A549 (cell line): ENCODE measurements at regions not wholly inside any gene's neighbourhood (a gene's known extent, or its start where the extent isn't known, plus 50 kb on each side); places are given as distances from the start of the nearest gene placed in this dataset.

ENCODE experiments used
- ATAC-seq, 2 experiments: fragments of 200-7000 bp in 1 of 2; fragments of >200 bp in 1 of 2; cut with Nextera tagmentation in 1 of 2; cut with Tn5 transposase in 1 of 2; 3 replicates each; pipeline versions ENCODE4 v1.8.0 to v1.9.1; 2018 to 2020; ENCODE audit warnings: mild to moderate bottlenecking in 1 of 2, moderate library complexity in 1 of 2
- CTCF ChIA-PET: fragments of 300-600 bp; sonication (Branson Sonifier 250); formaldehyde crosslinking; extraction: SDS; loops from one replicate; lab custom pipeline; 2021; ENCODE audit warnings: antibody characterized with exemption, inconsistent platforms; lab: Yijun Ruan, JAX
- POLR2A ChIA-PET: fragments of 350-600 bp; formaldehyde crosslinking; extraction: SDS; loops from one replicate; lab custom pipeline; 2021; ENCODE audit warnings: antibody characterized with exemption, inconsistent platforms; lab: Yijun Ruan, JAX
- DNase-seq, 2 experiments: peaks; one replicate each; pipeline versions ENCODE4 v3.0.0 to v3.0.0-alpha.2; 2011 to 2016; ENCODE audit warnings: low read depth in 1 of 2, low spot score in 1 of 2
- FAIRE-seq: peaks from 2 replicates; lab custom pipeline; 2011; peaks lifted over from hg19 to GRCh38; lab: Jason Lieb, UNC
- H3K27ac ChIP-seq, 2 experiments: fragments of >200 bp; sonication (Bioruptor Twin); formaldehyde crosslinking; 3 replicates each; pipeline ENCODE4 v1.5.1; 2016 to 2017
- H3K4me1 ChIP-seq: fragments of >200 bp; sonication (Bioruptor Twin); formaldehyde crosslinking; 3 replicates; pipeline ENCODE4 v1.6.1; 2016
- H3K4me2 ChIP-seq: fragments of >200 bp; sonication (Bioruptor Twin); formaldehyde crosslinking; 3 replicates; pipeline ENCODE4 v1.6.1; 2016
- H3K4me3 ChIP-seq: fragments of >200 bp; sonication (Bioruptor Twin); formaldehyde crosslinking; 3 replicates; pipeline ENCODE4 v1.5.1; 2016
- H3K9me3 ChIP-seq: fragments of >200 bp; sonication (Bioruptor Twin); formaldehyde crosslinking; 3 replicates; pipeline ENCODE4 v1.6.1; 2016
- CEBPB ChIP-seq, 2 experiments: fragments of >200 bp in 1 of 2; sonication (Bioruptor Twin) in 1 of 2; formaldehyde crosslinking in 1 of 2; IDR thresholded peaks; 2 replicates each; pipeline ENCODE4 v1.6.1; 2012 to 2016
- FOSB ChIP-seq: fragments of 250-450 bp; sonication (Bioruptor Pico); IDR thresholded peaks from 2 replicates; pipeline ENCODE4 v1.5.0; 2020; ENCODE audit warnings: mild to moderate bottlenecking, moderate library complexity
- FOSL2 ChIP-seq, 2 experiments: fragments of 450-650 bp in 1 of 2; fragments of >200 bp in 1 of 2; sonication (Bioruptor Twin) in 1 of 2; formaldehyde crosslinking; IDR thresholded peaks; 2 replicates each; pipeline versions ENCODE4 v1.5.0 to v1.6.1; 2016 to 2020; ENCODE audit warnings: mild to moderate bottlenecking in 1 of 2, moderate library complexity in 1 of 2
- GATA3 ChIP-seq: IDR thresholded peaks from 2 replicates; pipeline ENCODE4 v1.6.1; 2012; ENCODE audit warnings: borderline replicate concordance
- HOXA7 ChIP-seq: fragments of 250-450 bp; sonication (Bioruptor Pico); IDR thresholded peaks from 2 replicates; pipeline ENCODE4 v1.5.0; 2020; ENCODE audit warnings: mild to moderate bottlenecking, moderate library complexity
- JUN ChIP-seq, 2 experiments: fragments of >200 bp; sonication (Bioruptor Twin); formaldehyde crosslinking; IDR thresholded peaks; 2 replicates in 1 of 2; 3 replicates in 1 of 2; pipeline ENCODE4 v1.6.1; 2016 to 2017
- JUNB ChIP-seq: fragments of >200 bp; sonication (Bioruptor Twin); formaldehyde crosslinking; IDR thresholded peaks from 2 replicates; pipeline ENCODE4 v1.6.1; 2016
- KDM1A ChIP-seq: fragments of 200-600 bp; sonication (generic); IDR thresholded peaks from 2 replicates; pipeline ENCODE4 v1.6.1; 2016; ENCODE audit warnings: low read depth, mild to moderate bottlenecking
- MYC ChIP-seq: IDR thresholded peaks from 2 replicates; pipeline ENCODE4 v1.6.1; 2012; ENCODE audit warnings: mild to moderate bottlenecking, inconsistent platforms, low read length, improper control_type of control experiment, borderline replicate concordance
- NPAS2 ChIP-seq: fragments of 250-450 bp; sonication (Bioruptor Pico); IDR thresholded peaks from 2 replicates; pipeline ENCODE4 v1.8.0; 2022; ENCODE audit warnings: mild to moderate bottlenecking, moderate library complexity, borderline replicate concordance
- NR3C1 ChIP-seq: fragments of >200 bp; sonication (Bioruptor Twin); formaldehyde crosslinking; IDR thresholded peaks from 3 replicates; pipeline ENCODE4 v1.6.1; 2017
- POLR2A ChIP-seq: IDR thresholded peaks from 2 replicates; pipeline ENCODE4 v1.6.1; 2012; ENCODE audit warnings: mild to moderate bottlenecking, low read length
- RAD21 ChIP-seq, 2 experiments: fragments of >200 bp in 1 of 2; sonication (Bioruptor Twin) in 1 of 2; formaldehyde crosslinking in 1 of 2; IDR thresholded peaks in 1 of 2; conservative IDR thresholded peaks in 1 of 2; 2 replicates in 1 of 2; 3 replicates in 1 of 2; pipeline ENCODE4 v1.6.1; 2012 to 2018; ENCODE audit warnings: inconsistent platforms in 1 of 2
- TP53 ChIP-seq: fragments of 250-450 bp; sonication (Bioruptor Pico); IDR thresholded peaks from 2 replicates; pipeline ENCODE4 v1.5.0; 2021; ENCODE audit warnings: mild to moderate bottlenecking, moderate library complexity
- WGBS: methylation state at CpG from one replicate; pipeline ENCODE4 v1.1.6; 2017; ENCODE audit errors: missing lambda C conversion rate; 5-methylcytosine and 5-hydroxymethylcytosine counted together
- TF ChIP-seq, protein P1 (sequence below): fragments of 200-600 bp; sonication (generic); IDR thresholded peaks from 2 replicates; pipeline ENCODE4 v1.6.1; 2016; ENCODE audit warnings: antibody characterized with exemption, mild to moderate bottlenecking, moderate library complexity
- TF ChIP-seq, protein P2 (sequence below): IDR thresholded peaks from 2 replicates; pipeline ENCODE4 v1.6.1; 2012
- TF ChIP-seq, protein P3 (sequence below): fragments of 250-450 bp; sonication (Bioruptor Pico); IDR thresholded peaks from 2 replicates; pipeline ENCODE4 v1.5.0; 2021; ENCODE audit warnings: mild to moderate bottlenecking, moderate library complexity, borderline replicate concordance
- TF ChIP-seq, protein P4 (sequence below): IDR thresholded peaks from 2 replicates; pipeline ENCODE4 v1.6.1; 2012

DNA sequence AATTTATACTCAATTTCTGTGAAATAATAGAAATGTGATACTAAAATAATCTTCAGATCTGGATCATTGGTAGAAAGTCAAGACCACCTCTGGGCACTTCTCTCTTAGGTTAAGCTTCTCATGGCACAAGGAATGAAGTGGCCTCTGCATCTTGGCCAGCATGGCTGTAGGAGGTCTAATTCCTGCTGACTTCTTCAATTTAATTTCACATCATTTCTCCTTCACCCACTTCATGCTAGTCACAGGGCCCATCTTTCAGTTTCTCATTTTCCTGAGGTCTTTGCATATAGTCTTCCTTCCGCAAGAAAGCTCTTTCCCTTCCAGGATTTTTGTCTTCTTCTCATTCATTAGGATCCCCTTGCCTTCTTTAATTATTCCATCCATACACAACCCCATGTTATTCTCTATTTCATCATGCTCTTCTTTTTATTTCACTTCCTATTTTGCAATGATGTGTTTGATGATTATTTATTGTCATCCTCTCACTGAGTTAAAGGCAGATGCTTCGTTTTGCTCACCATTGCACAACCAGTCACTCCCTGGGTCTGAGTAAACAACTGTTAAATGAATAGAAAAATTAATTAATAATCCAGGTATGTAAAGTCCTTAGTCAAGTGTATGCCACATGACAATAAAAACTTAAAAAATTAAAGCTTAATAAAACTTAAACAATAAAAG is 397.4 kb downstream of the SPRY2 start:
- POLR2A ChIA-PET: no interaction called here

DNA sequence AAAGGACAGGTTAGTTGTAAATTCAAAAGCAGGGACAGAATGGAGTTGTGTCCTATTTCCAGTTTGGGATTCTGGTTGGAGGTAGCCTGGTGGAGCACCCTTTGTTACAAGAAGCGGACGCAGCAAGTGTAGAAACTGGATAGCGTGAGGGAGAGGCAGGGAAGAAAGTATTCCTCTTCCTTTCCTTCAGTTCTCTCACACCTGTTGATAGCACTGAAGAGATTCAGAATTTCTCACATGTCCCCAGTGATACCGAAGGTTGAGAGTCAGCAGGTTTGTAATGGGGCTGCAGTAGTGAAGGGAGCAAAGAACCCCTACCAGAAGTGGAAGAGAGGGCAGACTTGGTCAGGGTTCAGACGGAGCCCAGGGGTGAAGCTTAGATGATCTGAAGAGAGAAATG is 399.2 kb downstream of the SPRY2 start:
- ChIA-PET POLR2A (no interaction called here), CTCF (no interaction called here)
- WGBS: 87% methylated on average over 5 of the region's 5 CpGs
- H3K27ac ChIP-seq: 0 out of 6 replicates have a peak overlapping the region, but pooled peaks of 1 of the 2 experiments have one; percentile 2
- no peak overlapping the region for H3K4me3 ChIP-seq
- no peak for ATAC-seq
- H3K9me3 ChIP-seq: no peaks in the 10 kb centered on the region
- peaks cover 12% of the 10 kb centered on the region for H3K4me1 ChIP-seq
- TF ChIP-seq JUNB: no peak
- TF ChIP-seq HOXA7 (CRISPR knock-in tag): no peak
- TF ChIP-seq KDM1A: no peak
- no peak for TF ChIP-seq GATA3
- TF ChIP-seq RAD21 (conservative IDR thresholded peaks at IDR 0.05 in 1 of 2, IDR thresholded peaks at IDR 0.05 in 1 of 2): no peak
- TF ChIP-seq JUN (IDR thresholded peaks at IDR 0.05): no peak
- TF ChIP-seq, protein P1, sequence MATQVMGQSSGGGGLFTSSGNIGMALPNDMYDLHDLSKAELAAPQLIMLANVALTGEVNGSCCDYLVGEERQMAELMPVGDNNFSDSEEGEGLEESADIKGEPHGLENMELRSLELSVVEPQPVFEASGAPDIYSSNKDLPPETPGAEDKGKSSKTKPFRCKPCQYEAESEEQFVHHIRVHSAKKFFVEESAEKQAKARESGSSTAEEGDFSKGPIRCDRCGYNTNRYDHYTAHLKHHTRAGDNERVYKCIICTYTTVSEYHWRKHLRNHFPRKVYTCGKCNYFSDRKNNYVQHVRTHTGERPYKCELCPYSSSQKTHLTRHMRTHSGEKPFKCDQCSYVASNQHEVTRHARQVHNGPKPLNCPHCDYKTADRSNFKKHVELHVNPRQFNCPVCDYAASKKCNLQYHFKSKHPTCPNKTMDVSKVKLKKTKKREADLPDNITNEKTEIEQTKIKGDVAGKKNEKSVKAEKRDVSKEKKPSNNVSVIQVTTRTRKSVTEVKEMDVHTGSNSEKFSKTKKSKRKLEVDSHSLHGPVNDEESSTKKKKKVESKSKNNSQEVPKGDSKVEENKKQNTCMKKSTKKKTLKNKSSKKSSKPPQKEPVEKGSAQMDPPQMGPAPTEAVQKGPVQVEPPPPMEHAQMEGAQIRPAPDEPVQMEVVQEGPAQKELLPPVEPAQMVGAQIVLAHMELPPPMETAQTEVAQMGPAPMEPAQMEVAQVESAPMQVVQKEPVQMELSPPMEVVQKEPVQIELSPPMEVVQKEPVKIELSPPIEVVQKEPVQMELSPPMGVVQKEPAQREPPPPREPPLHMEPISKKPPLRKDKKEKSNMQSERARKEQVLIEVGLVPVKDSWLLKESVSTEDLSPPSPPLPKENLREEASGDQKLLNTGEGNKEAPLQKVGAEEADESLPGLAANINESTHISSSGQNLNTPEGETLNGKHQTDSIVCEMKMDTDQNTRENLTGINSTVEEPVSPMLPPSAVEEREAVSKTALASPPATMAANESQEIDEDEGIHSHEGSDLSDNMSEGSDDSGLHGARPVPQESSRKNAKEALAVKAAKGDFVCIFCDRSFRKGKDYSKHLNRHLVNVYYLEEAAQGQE: no peak
- TF ChIP-seq, protein P2, sequence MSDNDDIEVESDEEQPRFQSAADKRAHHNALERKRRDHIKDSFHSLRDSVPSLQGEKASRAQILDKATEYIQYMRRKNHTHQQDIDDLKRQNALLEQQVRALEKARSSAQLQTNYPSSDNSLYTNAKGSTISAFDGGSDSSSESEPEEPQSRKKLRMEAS: no peak
- no peak for TF ChIP-seq POLR2A
- no peak for TF ChIP-seq TP53 (CRISPR knock-in tag)
- no peak for TF ChIP-seq NPAS2
- TF ChIP-seq, protein P3, sequence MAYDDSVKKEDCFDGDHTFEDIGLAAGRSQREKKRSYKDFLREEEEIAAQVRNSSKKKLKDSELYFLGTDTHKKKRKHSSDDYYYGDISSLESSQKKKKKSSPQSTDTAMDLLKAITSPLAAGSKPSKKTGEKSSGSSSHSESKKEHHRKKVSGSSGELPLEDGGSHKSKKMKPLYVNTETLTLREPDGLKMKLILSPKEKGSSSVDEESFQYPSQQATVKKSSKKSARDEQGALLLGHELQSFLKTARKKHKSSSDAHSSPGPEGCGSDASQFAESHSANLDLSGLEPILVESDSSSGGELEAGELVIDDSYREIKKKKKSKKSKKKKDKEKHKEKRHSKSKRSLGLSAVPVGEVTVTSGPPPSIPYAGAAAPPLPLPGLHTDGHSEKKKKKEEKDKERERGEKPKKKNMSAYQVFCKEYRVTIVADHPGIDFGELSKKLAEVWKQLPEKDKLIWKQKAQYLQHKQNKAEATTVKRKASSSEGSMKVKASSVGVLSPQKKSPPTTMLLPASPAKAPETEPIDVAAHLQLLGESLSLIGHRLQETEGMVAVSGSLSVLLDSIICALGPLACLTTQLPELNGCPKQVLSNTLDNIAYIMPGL: no peak
- TF ChIP-seq, protein P4, sequence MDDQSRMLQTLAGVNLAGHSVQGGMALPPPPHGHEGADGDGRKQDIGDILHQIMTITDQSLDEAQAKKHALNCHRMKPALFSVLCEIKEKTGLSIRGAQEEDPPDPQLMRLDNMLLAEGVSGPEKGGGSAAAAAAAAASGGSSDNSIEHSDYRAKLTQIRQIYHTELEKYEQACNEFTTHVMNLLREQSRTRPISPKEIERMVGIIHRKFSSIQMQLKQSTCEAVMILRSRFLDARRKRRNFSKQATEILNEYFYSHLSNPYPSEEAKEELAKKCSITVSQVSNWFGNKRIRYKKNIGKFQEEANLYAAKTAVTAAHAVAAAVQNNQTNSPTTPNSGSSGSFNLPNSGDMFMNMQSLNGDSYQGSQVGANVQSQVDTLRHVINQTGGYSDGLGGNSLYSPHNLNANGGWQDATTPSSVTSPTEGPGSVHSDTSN: no peak
- TF ChIP-seq MYC: no peak
- TF ChIP-seq FOSL2 (IDR thresholded peaks at IDR 0.05): no peak
- TF ChIP-seq FOSL2 (CRISPR knock-in tag; IDR thresholded peaks at IDR 0.05): no peak
- TF ChIP-seq NR3C1: no peak
- no peak for FAIRE-seq
- H3K4me2 ChIP-seq: no peak overlapping the region
- DNase-seq: no peak

More for the DNA sequence above, 397.4 kb downstream of the SPRY2 start:
- WGBS: 67% methylated on average over 2 of the region's 2 CpGs
- no peak overlapping the region for H3K4me3 ChIP-seq
- DNase-seq (no peak), FAIRE-seq (no peak), ATAC-seq (no peak)
- CTCF ChIA-PET: no interaction called here
- no peak overlapping the region for H3K27ac ChIP-seq
- no peak overlapping the region for H3K4me2 ChIP-seq
- peaks cover 5% of the 10 kb centered on the region; the same call in 1 of the 3 replicates for H3K4me1 ChIP-seq
- H3K9me3 ChIP-seq: no peaks in the 10 kb centered on the region
- TF ChIP-seq FOSB (CRISPR knock-in tag): no peak
- TF ChIP-seq CEBPB (IDR thresholded peaks at IDR 0.05): peak in 1 of 2 experiments; percentile 43; a peak in 1 of 4 replicates
- TF ChIP-seq, all 56 proteins: peak for 1
